ENCODE measurements at regions not wholly inside any gene's neighbourhood (a gene's known extent, or its start where the extent isn't known, plus 50 kb on each side); places are given as distances from the start of the nearest gene placed in this dataset.

GRCh38 chr2:222774941-222775340 is 85.9 kb upstream of the ACSL3 start:
- Histone ChIP-seq H3K9me2 (ENCODE audit: insufficient read depth) (0 out of 2 replicates have a peak, but pooled peaks cover 1% of the 10 kb centered on the region), H3K4me1 (ENCODE audit: control insufficient read depth in 1 of 2, insufficient read depth in 2 of 2, low read length in 2 of 2) (peaks cover 0 to 6% of the 10 kb centered on the region in 2 experiments; a peak in 3 of 4 replicates), H3K79me2 (ENCODE audit: insufficient read depth, low read length) (no peaks in the 10 kb centered on the region), H3K36me3 (ENCODE audit: control insufficient read depth in 1 of 2, insufficient read depth in 2 of 2, low read length in 2 of 2) (no peaks in the 10 kb centered on the region), H4K20me1 (ENCODE audit: insufficient read depth) (no peaks in the 10 kb centered on the region), H3K4me2 (ENCODE audit: low read length) (no peak overlapping the region), H3K4me3 (replicated peaks in 1 of 2; ENCODE audit: low read depth in 1 of 2, low read length in 2 of 2) (no peak overlapping the region), H2AFZ (ENCODE audit: low read depth, low read length, poor library complexity, severe bottlenecking) (no peak overlapping the region), H3K27me3 (ENCODE audit: insufficient read depth, low read length) (no peaks in the 10 kb centered on the region), H3K9ac (ENCODE audit: low read length) (no peak overlapping the region), H3K9me3 (ENCODE audit: control insufficient read depth in 1 of 2, insufficient read depth in 1 of 2, low read depth in 1 of 2, low read length in 2 of 2) (no peaks in the 10 kb centered on the region), H3K27ac (ENCODE audit: low read depth, low read length) (no peak overlapping the region)
- POLR2A ChIA-PET, result no interaction called here
- DNase-seq (ENCODE audit: low read depth, low spot score) (no peak), ATAC-seq (peak; percentile 54; the same call in 1 of the 2 replicates)
- RAD21 ChIA-PET (ENCODE audit: low non-redundant PET in 1 of 2, low total read pairs in 2 of 2, uncharacterized antibody in 2 of 2, unreplicated experiment in 2 of 2), result no interaction called here
- CTCF ChIA-PET, result no interaction called here
- BruUV-seq (replicated peaks), result no TSS peak
- no peak for TF ChIP-seq ZFX (IDR thresholded peaks at IDR 0.05)
- no peak for TF ChIP-seq POLR2A (IDR thresholded peaks at IDR 0.05; ENCODE audit: borderline replicate concordance, extremely low read depth, insufficient read depth, insufficient read length)
- 0 out of 2 replicates have a peak, but pooled peaks have one; percentile 14 for TF ChIP-seq JUND (IDR thresholded peaks at IDR 0.05)
- no peak for TF ChIP-seq RAD21 (IDR thresholded peaks at IDR 0.05; ENCODE audit: low read depth)
- TF ChIP-seq CBX3 (IDR thresholded peaks at IDR 0.05; ENCODE audit: low read depth), result no peak
- intact Hi-C loops (cut with micrococcal nuclease), result no loop called here

GRCh38 chr2:222776792-222777191 is 84.0 kb upstream of the ACSL3 start:
- no peak overlapping the region for H2AFZ ChIP-seq (ENCODE audit: low read depth, low read length, poor library complexity, severe bottlenecking)
- ChIA-PET CTCF (no interaction called here), RAD21 (ENCODE audit: low non-redundant PET in 1 of 2, low total read pairs in 2 of 2, uncharacterized antibody in 2 of 2, unreplicated experiment in 2 of 2) (no interaction called here), POLR2A (no interaction called here)
- no peak overlapping the region for H3K4me3 ChIP-seq (replicated peaks in 1 of 2; ENCODE audit: low read depth in 1 of 2, low read length in 2 of 2)
- H3K4me1 ChIP-seq (ENCODE audit: control insufficient read depth in 1 of 2, insufficient read depth in 2 of 2, low read length in 2 of 2), result peaks cover 0 to 6% of the 10 kb centered on the region in 2 experiments; a peak in 3 of 4 replicates
- H3K9ac ChIP-seq (ENCODE audit: low read length), result no peak overlapping the region
- H3K27ac ChIP-seq (ENCODE audit: low read depth, low read length), result no peak overlapping the region
- no peaks in the 10 kb centered on the region for H3K9me3 ChIP-seq (ENCODE audit: control insufficient read depth in 1 of 2, insufficient read depth in 1 of 2, low read depth in 1 of 2, low read length in 2 of 2)
- no peaks in the 10 kb centered on the region for H4K20me1 ChIP-seq (ENCODE audit: insufficient read depth)
- 0 out of 2 replicates have a peak, but pooled peaks cover 6% of the 10 kb centered on the region for H3K9me2 ChIP-seq (ENCODE audit: insufficient read depth)
- no peak overlapping the region for H3K4me2 ChIP-seq (ENCODE audit: low read length)
- TF ChIP-seq POLR2AphosphoS5 (IDR thresholded peaks at IDR 0.05; ENCODE audit: low read depth, low read length) (no peak), SP1 (IDR thresholded peaks at IDR 0.05; ENCODE audit: low read depth) (no peak), EZH2 (IDR thresholded peaks at IDR 0.05) (no peak), POLR2A (IDR thresholded peaks at IDR 0.05; ENCODE audit: borderline replicate concordance, extremely low read depth, insufficient read depth, insufficient read length) (no peak), JUND (IDR thresholded peaks at IDR 0.05) (no peak), EZH2phosphoT487 (IDR thresholded peaks at IDR 0.05; ENCODE audit: borderline replicate concordance) (no peak), ZBTB33 (IDR thresholded peaks at IDR 0.05; ENCODE audit: extremely low read depth, insufficient replicate concordance, low read length) (no peak), MAX (IDR thresholded peaks at IDR 0.05) (no peak), SRF (IDR thresholded peaks at IDR 0.05; ENCODE audit: low read depth) (no peak), ELF1 (IDR thresholded peaks at IDR 0.05; ENCODE audit: borderline replicate concordance, low read depth) (no peak), CEBPB (IDR thresholded peaks at IDR 0.05; ENCODE audit: low read depth) (no peak), CBX3 (IDR thresholded peaks at IDR 0.05; ENCODE audit: low read depth) (no peak), FOSL1 (IDR thresholded peaks at IDR 0.05; ENCODE audit: low read depth) (no peak), ZNF274 (IDR thresholded peaks at IDR 0.05; ENCODE audit: low read depth, low read length) (no peak), ZFX (IDR thresholded peaks at IDR 0.05) (no peak), RAD21 (IDR thresholded peaks at IDR 0.05; ENCODE audit: low read depth) (no peak), ATF3 (IDR thresholded peaks at IDR 0.05) (no peak), SIN3A (IDR thresholded peaks at IDR 0.05; ENCODE audit: low read depth) (no peak)
- ATAC-seq, result no peak
- H3K36me3 ChIP-seq (ENCODE audit: control insufficient read depth in 1 of 2, insufficient read depth in 2 of 2, low read length in 2 of 2), result no peaks in the 10 kb centered on the region
- DNase-seq (ENCODE audit: low read depth, low spot score), result no peak
- H3K27me3 ChIP-seq (ENCODE audit: insufficient read depth, low read length), result no peaks in the 10 kb centered on the region
- H3K79me2 ChIP-seq (ENCODE audit: insufficient read depth, low read length), result no peaks in the 10 kb centered on the region
- BruUV-seq (replicated peaks), result no TSS peak
- intact Hi-C loops (cut with micrococcal nuclease), result no loop called here
